ENCODE measurements at regions not wholly inside any gene's neighbourhood (a gene's known extent, or its start where the extent isn't known, plus 50 kb on each side); places are given as distances from the start of the nearest gene placed in this dataset.

GRCh38 chr9:88270413-88270812 is 117.8 kb upstream of the SPIN1 start:
- H3K9me2 ChIP-seq (ENCODE audit: insufficient read depth) = no peaks in the 10 kb centered on the region
- no peak for ATAC-seq
- H3K27me3 ChIP-seq (ENCODE audit: insufficient read depth) = no peaks in the 10 kb centered on the region
- no peak for DNase-seq (ENCODE audit: low spot score)
- Mint-ChIP-seq H3K36me3 (ENCODE audit: low read depth) (no peaks in the 10 kb centered on the region; the same call in 2 of the 3 replicates), H3K4me3 (no peak overlapping the region), H3K27ac (no peak overlapping the region), H3K9me3 (peaks cover 3% of the 10 kb centered on the region; the same call in 1 of the 3 replicates), H3K27me3 (ENCODE audit: insufficient read depth, low read depth, poor library complexity) (peaks cover 5% of the 10 kb centered on the region), H3K4me1 (peaks cover 14% of the 10 kb centered on the region)
- H3F3A ChIP-seq (replicated peaks; ENCODE audit: low read depth) = no peaks in the 10 kb centered on the region
- no peaks in the 10 kb centered on the region for H3K79me2 ChIP-seq (replicated peaks; ENCODE audit: insufficient read depth)
- H3K27ac ChIP-seq (ENCODE audit: low read depth) = no peak overlapping the region
- no peaks in the 10 kb centered on the region for H3K36me3 ChIP-seq (ENCODE audit: insufficient read depth)
- H3K4me1 ChIP-seq (ENCODE audit: insufficient read depth) = peaks cover 13% of the 10 kb centered on the region
- H3K4me3 ChIP-seq = no peak overlapping the region
- H4K20me1 ChIP-seq (replicated peaks; ENCODE audit: insufficient read depth) = no peaks in the 10 kb centered on the region
- H3K4me2 ChIP-seq = no peak overlapping the region
- H2AFZ ChIP-seq = no peak overlapping the region
- no peak for TF ChIP-seq ZNF331 (CRISPR knock-in tag; IDR thresholded peaks at IDR 0.05; ENCODE audit: low read depth)
- TF ChIP-seq POLR2AphosphoS5 (IDR thresholded peaks at IDR 0.05; ENCODE audit: low read depth) = no peak
- no peak for TF ChIP-seq STAT1 (IDR thresholded peaks at IDR 0.05; ENCODE audit: unreplicated experiment)
- TF ChIP-seq ZNF114 (CRISPR knock-in tag; IDR thresholded peaks at IDR 0.05) = no peak
- TF ChIP-seq, protein P1, sequence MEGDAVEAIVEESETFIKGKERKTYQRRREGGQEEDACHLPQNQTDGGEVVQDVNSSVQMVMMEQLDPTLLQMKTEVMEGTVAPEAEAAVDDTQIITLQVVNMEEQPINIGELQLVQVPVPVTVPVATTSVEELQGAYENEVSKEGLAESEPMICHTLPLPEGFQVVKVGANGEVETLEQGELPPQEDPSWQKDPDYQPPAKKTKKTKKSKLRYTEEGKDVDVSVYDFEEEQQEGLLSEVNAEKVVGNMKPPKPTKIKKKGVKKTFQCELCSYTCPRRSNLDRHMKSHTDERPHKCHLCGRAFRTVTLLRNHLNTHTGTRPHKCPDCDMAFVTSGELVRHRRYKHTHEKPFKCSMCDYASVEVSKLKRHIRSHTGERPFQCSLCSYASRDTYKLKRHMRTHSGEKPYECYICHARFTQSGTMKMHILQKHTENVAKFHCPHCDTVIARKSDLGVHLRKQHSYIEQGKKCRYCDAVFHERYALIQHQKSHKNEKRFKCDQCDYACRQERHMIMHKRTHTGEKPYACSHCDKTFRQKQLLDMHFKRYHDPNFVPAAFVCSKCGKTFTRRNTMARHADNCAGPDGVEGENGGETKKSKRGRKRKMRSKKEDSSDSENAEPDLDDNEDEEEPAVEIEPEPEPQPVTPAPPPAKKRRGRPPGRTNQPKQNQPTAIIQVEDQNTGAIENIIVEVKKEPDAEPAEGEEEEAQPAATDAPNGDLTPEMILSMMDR (conservative IDR thresholded peaks at IDR 0.05; ENCODE audit: low read depth in 2 of 2) = no peak
- no peak for TF ChIP-seq REST (IDR thresholded peaks at IDR 0.05; ENCODE audit: unreplicated experiment)
- no peak for TF ChIP-seq NANOG (IDR thresholded peaks at IDR 0.05; ENCODE audit: borderline replicate concordance)
- TF ChIP-seq ETS1 (IDR thresholded peaks at IDR 0.05) = no peak
- no peak for TF ChIP-seq ZNF462 (CRISPR knock-in tag; IDR thresholded peaks at IDR 0.05)
- no peak for TF ChIP-seq CREB1 (CRISPR knock-in tag; IDR thresholded peaks at IDR 0.05; ENCODE audit: low read depth)
- no peak for TF ChIP-seq EZH2 (IDR thresholded peaks at IDR 0.05; ENCODE audit: low read depth, unreplicated experiment)
- no peak for TF ChIP-seq JUNB (IDR thresholded peaks at IDR 0.05; ENCODE audit: unreplicated experiment)
- TF ChIP-seq EZH2phosphoT487 (IDR thresholded peaks at IDR 0.05; ENCODE audit: unreplicated experiment) = no peak

All from GM23338 (cell line).